ENCODE measurements at regions not wholly inside any gene's neighbourhood (a gene's known extent, or its start where the extent isn't known, plus 50 kb on each side); places are given as distances from the start of the nearest gene placed in this dataset.

DNA sequence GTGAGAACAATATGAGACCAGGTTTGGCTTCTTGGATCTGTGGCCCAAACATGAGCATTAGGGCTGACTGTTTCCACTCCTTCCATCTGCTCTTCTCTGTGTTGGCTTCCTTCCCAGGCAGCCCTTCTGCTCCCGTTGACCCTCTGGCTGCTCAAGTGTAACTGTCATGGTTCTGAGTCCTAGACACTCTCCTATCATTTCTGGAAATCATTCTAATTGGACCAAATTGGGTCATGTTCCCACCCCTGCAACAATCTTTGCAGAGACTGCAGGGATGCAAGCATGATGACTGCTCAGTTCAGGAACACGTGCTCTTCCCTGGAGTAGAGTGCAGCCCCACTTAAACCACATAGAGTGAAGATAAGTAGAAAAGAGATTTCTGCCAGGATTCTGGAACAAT lies 741.4 kb downstream of the TAF11L14 start:
- Histone ChIP-seq H3K4me1 (ENCODE audit: insufficient read depth, insufficient read length) (no peaks in the 10 kb centered on the region), H3K36me3 (ENCODE audit: insufficient read depth, insufficient read length, low read length) (no peaks in the 10 kb centered on the region), H3K4me3 (ENCODE audit: insufficient read length, low read depth) (no peak overlapping the region), H3K27me3 (ENCODE audit: insufficient read depth, insufficient read length) (no peaks in the 10 kb centered on the region), H3K9ac (ENCODE audit: insufficient read length, low read depth) (no peak overlapping the region), H3K9me3 (ENCODE audit: insufficient read depth, low read length) (no peaks in the 10 kb centered on the region)
- no peak for TF ChIP-seq ZNF274 (IDR thresholded peaks at IDR 0.05; ENCODE audit: low read depth, low read length)
- no peak for TF ChIP-seq SUZ12 (IDR thresholded peaks at IDR 0.05; ENCODE audit: extremely low read depth, insufficient read depth, insufficient read length)
- TF ChIP-seq YY1 (IDR thresholded peaks at IDR 0.05; ENCODE audit: insufficient read depth, insufficient read length) = no peak
- DNase-seq (ENCODE audit: low read depth, low spot score) = no peak

DNA sequence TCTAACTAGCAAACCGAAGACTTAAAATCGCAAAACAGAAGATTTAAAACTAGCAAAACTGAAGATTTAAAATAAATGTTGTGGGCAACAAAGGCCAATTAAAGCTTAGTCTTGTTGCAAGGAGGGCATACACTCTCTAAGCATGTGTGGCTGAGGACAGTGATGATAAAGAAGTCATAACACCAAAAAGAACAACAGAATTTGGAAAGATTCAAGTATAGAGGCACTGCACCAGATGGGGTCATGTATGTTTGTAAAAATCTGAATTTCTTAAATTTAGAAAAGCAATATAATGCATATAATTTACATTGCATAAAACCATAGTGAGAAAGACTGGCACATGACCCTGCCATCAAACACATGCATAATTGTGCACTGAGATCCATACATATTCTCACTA lies 743.8 kb downstream of the TAF11L14 start:
- TF ChIP-seq YY1 (IDR thresholded peaks at IDR 0.05; ENCODE audit: insufficient read depth, insufficient read length) (no peak), ZNF274 (IDR thresholded peaks at IDR 0.05; ENCODE audit: low read depth, low read length) (no peak), SUZ12 (IDR thresholded peaks at IDR 0.05; ENCODE audit: extremely low read depth, insufficient read depth, insufficient read length) (no peak)
- Histone ChIP-seq H3K36me3 (ENCODE audit: insufficient read depth, insufficient read length, low read length) (no peaks in the 10 kb centered on the region), H3K27me3 (ENCODE audit: insufficient read depth, insufficient read length) (no peaks in the 10 kb centered on the region), H3K9me3 (ENCODE audit: insufficient read depth, low read length) (no peaks in the 10 kb centered on the region), H3K4me3 (ENCODE audit: insufficient read length, low read depth) (no peak overlapping the region), H3K4me1 (ENCODE audit: insufficient read depth, insufficient read length) (no peaks in the 10 kb centered on the region), H3K9ac (ENCODE audit: insufficient read length, low read depth) (no peak overlapping the region)
- DNase-seq (ENCODE audit: low read depth, low spot score) = no peak

DNA sequence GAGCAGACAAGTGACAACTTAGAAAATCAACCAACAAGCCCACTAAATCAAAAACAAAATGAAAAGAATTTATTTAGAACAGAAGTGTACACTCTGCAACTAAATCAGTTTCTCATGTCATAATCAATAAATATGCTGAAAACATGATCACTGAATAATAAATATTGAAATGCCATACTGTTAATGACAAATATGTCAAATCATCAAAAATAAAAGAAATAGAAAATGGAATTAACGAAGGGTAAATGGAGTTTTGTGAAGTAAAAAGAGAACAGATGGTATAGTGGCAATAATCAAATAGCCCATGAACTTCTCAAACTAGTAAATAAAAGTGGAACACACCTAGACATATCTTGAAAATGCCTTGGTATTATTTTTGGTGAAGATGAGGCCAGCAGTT lies 744.9 kb downstream of the TAF11L14 start:
- Histone ChIP-seq H3K27me3 (ENCODE audit: insufficient read depth, insufficient read length) (no peaks in the 10 kb centered on the region), H3K4me1 (ENCODE audit: insufficient read depth, insufficient read length) (no peaks in the 10 kb centered on the region), H3K9ac (ENCODE audit: insufficient read length, low read depth) (no peak overlapping the region), H3K4me3 (ENCODE audit: insufficient read length, low read depth) (no peak overlapping the region), H3K9me3 (ENCODE audit: insufficient read depth, low read length) (no peaks in the 10 kb centered on the region), H3K36me3 (ENCODE audit: insufficient read depth, insufficient read length, low read length) (no peaks in the 10 kb centered on the region)
- TF ChIP-seq ZNF274 (IDR thresholded peaks at IDR 0.05; ENCODE audit: low read depth, low read length) (no peak), YY1 (IDR thresholded peaks at IDR 0.05; ENCODE audit: insufficient read depth, insufficient read length) (no peak), SUZ12 (IDR thresholded peaks at IDR 0.05; ENCODE audit: extremely low read depth, insufficient read depth, insufficient read length) (no peak)
- DNase-seq (ENCODE audit: low read depth, low spot score) = no peak

DNA sequence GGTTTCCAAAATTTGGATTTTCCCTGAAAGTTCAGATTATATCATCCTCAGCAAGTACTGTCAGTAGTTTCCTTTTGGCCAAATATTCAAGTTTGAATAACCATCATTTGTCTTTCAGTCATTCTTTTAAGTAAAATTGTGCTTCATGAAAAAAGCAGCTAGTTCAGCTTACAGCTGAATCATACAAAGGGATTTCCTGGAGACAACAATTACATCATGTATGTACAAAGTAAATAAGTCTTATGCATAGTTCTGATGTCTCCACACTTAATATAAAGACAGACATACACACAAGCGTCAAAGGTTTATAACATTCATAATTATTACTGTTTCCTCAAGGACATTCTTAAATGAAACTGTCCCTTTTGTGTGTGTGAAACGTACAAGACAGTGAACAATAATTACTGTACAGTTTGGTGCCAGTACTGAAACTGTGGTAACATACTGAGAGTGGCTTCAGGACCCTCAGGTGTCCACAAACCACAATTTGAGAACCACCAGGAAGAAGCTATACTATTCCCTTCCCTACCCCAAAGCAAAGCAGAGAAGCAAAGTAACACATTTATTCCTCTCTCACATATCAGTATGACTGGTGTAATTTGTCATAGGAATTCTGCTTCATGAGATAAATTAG lies 746.6 kb downstream of the TAF11L14 start:
- Histone ChIP-seq H3K4me3 (ENCODE audit: insufficient read length, low read depth) (no peak overlapping the region), H3K36me3 (ENCODE audit: insufficient read depth, insufficient read length, low read length) (no peaks in the 10 kb centered on the region)

DNA sequence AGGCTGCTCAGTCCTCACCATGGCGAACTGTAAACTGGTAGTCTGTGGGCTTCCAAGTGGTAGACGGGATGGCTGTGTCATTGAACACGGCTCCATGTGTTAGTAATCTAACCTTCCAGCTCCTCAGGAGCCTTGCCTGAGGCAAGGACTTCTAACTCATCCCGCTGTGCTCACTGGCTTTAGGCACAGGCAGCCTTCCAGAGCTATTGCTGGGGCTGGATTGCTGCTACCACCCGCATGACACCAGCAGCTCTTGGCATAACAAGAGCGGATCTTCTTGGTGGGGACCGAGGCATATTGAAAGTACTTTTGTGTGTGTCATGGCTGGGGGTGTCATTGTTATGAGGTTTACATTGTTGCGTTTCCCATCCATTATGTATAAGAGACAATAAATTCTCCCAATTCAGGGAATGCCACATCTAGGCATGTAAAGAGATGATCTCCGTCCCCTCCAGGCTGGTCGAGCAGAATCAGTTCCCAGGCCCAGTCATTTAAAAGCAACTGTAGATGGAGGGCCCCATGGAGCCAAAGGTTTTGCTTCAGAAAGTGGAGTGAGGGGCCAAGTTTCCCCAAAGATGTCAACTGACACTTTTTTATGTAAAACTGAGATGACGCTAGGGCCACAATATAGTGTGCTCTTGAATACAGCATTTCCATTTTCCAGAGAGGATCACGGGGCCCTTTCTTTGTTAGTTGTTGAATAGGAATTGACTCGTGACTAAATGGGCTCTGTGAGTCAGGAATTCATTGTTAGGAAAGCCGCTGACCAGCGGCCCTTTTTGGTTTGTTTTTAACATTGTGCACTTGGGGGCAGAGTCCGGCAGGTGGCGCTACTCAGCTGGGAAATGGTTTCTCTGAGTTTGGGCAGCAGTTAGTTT lies 759.5 kb downstream of the TAF11L14 start:
- Histone ChIP-seq H3K4me1 (ENCODE audit: insufficient read depth, insufficient read length) (peaks cover 3% of the 10 kb centered on the region), H3K9ac (ENCODE audit: insufficient read length, low read depth) (no peak overlapping the region), H3K4me3 (ENCODE audit: insufficient read length, low read depth) (no peak overlapping the region), H3K27me3 (ENCODE audit: insufficient read depth, insufficient read length) (no peaks in the 10 kb centered on the region), H3K36me3 (ENCODE audit: insufficient read depth, insufficient read length, low read length) (no peaks in the 10 kb centered on the region), H3K9me3 (ENCODE audit: insufficient read depth, low read length) (no peaks in the 10 kb centered on the region)
- TF ChIP-seq ZNF274 (IDR thresholded peaks at IDR 0.05; ENCODE audit: low read depth, low read length) (no peak), YY1 (IDR thresholded peaks at IDR 0.05; ENCODE audit: insufficient read depth, insufficient read length) (no peak), SUZ12 (IDR thresholded peaks at IDR 0.05; ENCODE audit: extremely low read depth, insufficient read depth, insufficient read length) (no peak)
- DNase-seq (ENCODE audit: low read depth, low spot score) = peak; percentile 40

More for the DNA sequence above, 746.6 kb downstream of the TAF11L14 start:
- H3K9me3 ChIP-seq (ENCODE audit: insufficient read depth, low read length) = no peaks in the 10 kb centered on the region
- no peaks in the 10 kb centered on the region for H3K4me1 ChIP-seq (ENCODE audit: insufficient read depth, insufficient read length)
- no peak for DNase-seq (ENCODE audit: low read depth, low spot score)
- no peak overlapping the region for H3K9ac ChIP-seq (ENCODE audit: insufficient read length, low read depth)
- no peak for TF ChIP-seq YY1 (IDR thresholded peaks at IDR 0.05; ENCODE audit: insufficient read depth, insufficient read length)
- no peak for TF ChIP-seq ZNF274 (IDR thresholded peaks at IDR 0.05; ENCODE audit: low read depth, low read length)
- no peak for TF ChIP-seq SUZ12 (IDR thresholded peaks at IDR 0.05; ENCODE audit: extremely low read depth, insufficient read depth, insufficient read length)
- H3K27me3 ChIP-seq (ENCODE audit: insufficient read depth, insufficient read length) = no peaks in the 10 kb centered on the region

DNA sequence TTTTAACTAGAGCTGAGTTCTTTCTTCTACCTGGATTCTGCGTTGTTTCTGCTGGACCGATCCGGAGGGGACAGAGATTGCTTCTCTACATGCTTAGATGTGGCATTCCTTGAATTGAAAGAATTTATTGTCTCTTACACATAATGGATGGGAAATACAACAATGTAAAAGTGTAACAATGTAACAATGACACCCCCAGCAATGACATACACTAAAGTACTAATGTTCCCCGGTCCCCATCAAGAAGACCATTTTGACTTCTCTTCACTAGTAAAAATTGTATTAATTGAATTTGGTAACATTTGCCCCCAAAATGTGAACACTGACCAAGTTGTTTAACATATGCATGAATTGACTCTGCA lies 760.2 kb downstream of the TAF11L14 start:
- Histone ChIP-seq H3K4me1 (ENCODE audit: insufficient read depth, insufficient read length) (peaks cover 3% of the 10 kb centered on the region), H3K27me3 (ENCODE audit: insufficient read depth, insufficient read length) (no peaks in the 10 kb centered on the region), H3K36me3 (ENCODE audit: insufficient read depth, insufficient read length, low read length) (no peaks in the 10 kb centered on the region), H3K9ac (ENCODE audit: insufficient read length, low read depth) (no peak overlapping the region), H3K4me3 (ENCODE audit: insufficient read length, low read depth) (no peak overlapping the region), H3K9me3 (ENCODE audit: insufficient read depth, low read length) (no peaks in the 10 kb centered on the region)
- no peak for DNase-seq (ENCODE audit: low read depth, low spot score)
- TF ChIP-seq SUZ12 (IDR thresholded peaks at IDR 0.05; ENCODE audit: extremely low read depth, insufficient read depth, insufficient read length) (no peak), ZNF274 (IDR thresholded peaks at IDR 0.05; ENCODE audit: low read depth, low read length) (no peak), YY1 (IDR thresholded peaks at IDR 0.05; ENCODE audit: insufficient read depth, insufficient read length) (no peak)

Measured in NT2/D1 (cell line).